Endothelial cell (in vitro differentiated cells): ENCODE measurements at regions not wholly inside any gene's neighbourhood (a gene's known extent, or its start where the extent isn't known, plus 50 kb on each side); places are given as distances from the start of the nearest gene placed in this dataset.
"Not testable (repeated sequence)": the region's sequence is repeated elsewhere in the genome, so short reads cannot be mapped to it uniquely, and the experiment has no call there.

Experiments used
- DNase-seq: peaks from one replicate; pipeline ENCODE4 v3.0.0; 2021; ENCODE audit warnings: low spot score
- H3K27ac Mint-ChIP-seq: one replicate; pipeline ENCODE4 v1.8.0; 2021; ENCODE audit warnings: mixed read lengths, inconsistent platforms; ENCODE audit not compliant: unreplicated experiment
- H3K27me3 Mint-ChIP-seq: one replicate; pipeline ENCODE4 v1.8.0; 2021; ENCODE audit warnings: mild to moderate bottlenecking, moderate library complexity, mixed read lengths, inconsistent platforms; ENCODE audit not compliant: unreplicated experiment
- H3K36me3 Mint-ChIP-seq: one replicate; pipeline ENCODE4 v1.8.0; 2021; ENCODE audit warnings: mild to moderate bottlenecking, low read depth, mixed read lengths, inconsistent platforms; ENCODE audit not compliant: unreplicated experiment
- H3K4me1 Mint-ChIP-seq: one replicate; pipeline ENCODE4 v1.8.0; 2021; ENCODE audit warnings: mild to moderate bottlenecking, mixed read lengths, inconsistent platforms; ENCODE audit not compliant: unreplicated experiment
- H3K4me3 Mint-ChIP-seq: one replicate; pipeline ENCODE4 v1.8.0; 2021; ENCODE audit warnings: mild to moderate bottlenecking, mixed read lengths, inconsistent platforms; ENCODE audit not compliant: unreplicated experiment
- H3K9me3 Mint-ChIP-seq: one replicate; pipeline ENCODE4 v1.8.0; 2021; ENCODE audit warnings: mixed read lengths, inconsistent platforms; ENCODE audit not compliant: unreplicated experiment
- CTCF ChIP-seq: fragments of 200-600 bp; sonication (generic); IDR thresholded peaks from one replicate; pipeline ENCODE4 v1.5.0; 2021; ENCODE audit warnings: antibody characterized with exemption; ENCODE audit not compliant: unreplicated experiment

DNA sequence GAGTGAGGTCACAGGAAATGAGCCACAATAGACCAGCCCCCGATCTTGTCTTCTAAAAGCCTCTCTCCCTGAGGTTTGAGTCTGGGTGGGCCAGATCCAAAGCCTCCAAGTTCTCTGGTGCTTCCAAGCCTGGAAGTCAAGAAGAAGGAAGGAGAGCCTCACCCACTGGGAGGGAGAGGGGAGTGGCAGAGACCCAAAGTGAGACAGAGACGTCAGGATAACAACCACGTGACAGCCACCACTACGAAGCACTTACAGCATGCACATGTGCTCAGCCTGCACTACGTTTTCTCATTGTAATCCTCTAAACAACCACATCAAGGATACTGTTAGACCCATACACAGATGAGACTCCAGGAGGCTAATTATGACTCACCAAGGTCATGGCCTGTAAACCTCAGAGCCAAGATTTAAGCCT, 197.3 kb upstream of the LINGO1 start:
- DNase-seq: no peak
- H3K27ac Mint-ChIP-seq: no peak overlapping the region

DNA sequence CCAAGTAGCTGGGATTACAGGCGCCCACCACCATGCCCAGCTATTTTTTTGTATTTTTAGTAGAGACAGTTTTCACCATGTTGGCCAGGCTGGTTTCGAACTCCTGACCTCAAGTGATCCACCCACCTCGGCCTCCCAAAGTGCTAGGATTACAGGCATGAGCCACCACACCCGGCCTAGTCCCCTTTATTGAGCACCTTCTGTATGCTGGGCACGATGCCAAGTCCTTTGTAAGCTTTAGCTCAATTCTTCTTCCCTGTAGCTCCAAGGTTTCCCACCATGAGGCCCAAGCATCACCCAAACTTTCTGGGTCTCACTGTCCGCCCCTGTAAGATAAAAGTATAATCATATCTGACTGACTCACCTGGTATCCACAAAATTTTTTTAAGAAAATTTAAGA, 196.6 kb upstream of the LINGO1 start:
- H3K9me3 Mint-ChIP-seq, H3K36me3 Mint-ChIP-seq, DNase-seq, H3K4me1 Mint-ChIP-seq, H3K27me3 Mint-ChIP-seq, H3K4me3 Mint-ChIP-seq, H3K27ac Mint-ChIP-seq: not testable (repeated sequence)

More for the DNA sequence above, 197.3 kb upstream of the LINGO1 start:
- Mint-ChIP-seq H3K27me3 (peaks cover 1% of the 10 kb centered on the region), H3K36me3 (no peaks in the 10 kb centered on the region), H3K4me3 (no peak overlapping the region), H3K4me1 (no peaks in the 10 kb centered on the region), H3K9me3 (no peaks in the 10 kb centered on the region)
- TF ChIP-seq CTCF: no peak

DNA sequence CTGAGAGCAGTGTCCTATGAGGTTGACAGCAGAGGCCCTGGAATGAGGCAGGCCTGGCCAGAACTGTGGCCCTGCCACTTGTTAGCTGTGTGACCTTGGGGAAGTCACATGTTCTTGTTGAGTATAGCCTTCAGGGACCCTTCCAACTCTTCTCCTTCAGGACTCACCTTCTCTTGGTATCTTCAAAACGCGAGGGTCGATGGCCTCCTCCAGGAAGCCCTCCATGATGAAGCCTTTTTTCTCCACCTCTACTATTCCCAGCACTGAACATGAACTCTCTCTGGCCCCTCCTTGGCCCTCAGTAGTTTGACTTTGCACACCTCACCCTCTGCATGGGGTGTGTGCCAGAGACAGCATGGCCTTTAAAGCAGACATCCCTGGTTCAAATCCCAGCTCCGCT, 195.1 kb upstream of the LINGO1 start:
- Mint-ChIP-seq H3K27ac (no peak overlapping the region), H3K9me3 (no peaks in the 10 kb centered on the region), H3K4me1 (no peaks in the 10 kb centered on the region), H3K27me3 (peaks cover 11% of the 10 kb centered on the region), H3K36me3 (no peaks in the 10 kb centered on the region), H3K4me3 (no peak overlapping the region)
- no peak for TF ChIP-seq CTCF
- no peak for DNase-seq

- Mint-ChIP-seq H3K4me1 (no peaks in the 10 kb centered on the region), H3K36me3 (no peaks in the 10 kb centered on the region), H3K27ac (no peak overlapping the region), H3K27me3 (peaks cover 16% of the 10 kb centered on the region), H3K9me3 (no peaks in the 10 kb centered on the region), H3K4me3 (no peak overlapping the region)
- no peak for TF ChIP-seq CTCF
- DNase-seq: no peak
These were observed 193.4 kb upstream of the LINGO1 start for GRCh38 chr15:77826006-77826695.

DNA sequence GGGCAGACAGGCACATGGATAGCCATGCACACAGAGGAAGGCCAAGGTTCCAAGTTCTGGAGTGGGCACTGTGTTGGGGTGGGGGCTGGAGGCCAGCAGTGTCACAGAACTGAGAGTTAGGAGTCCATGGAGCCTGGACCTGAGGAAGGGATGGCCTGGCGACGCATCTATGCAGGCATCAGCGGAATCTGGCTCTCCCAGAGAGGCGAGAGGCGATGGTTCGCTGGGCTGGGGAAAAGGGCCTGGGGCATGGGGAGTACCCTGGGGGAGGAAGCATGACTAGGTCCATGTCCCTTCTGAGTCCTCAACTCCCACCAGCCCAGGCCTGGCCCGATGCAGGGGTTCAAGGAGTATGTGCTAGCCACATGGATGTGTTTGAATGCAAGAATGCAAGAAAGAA, 192.8 kb upstream of the LINGO1 start:
- Mint-ChIP-seq H3K9me3 (no peaks in the 10 kb centered on the region), H3K4me1 (peaks cover 2% of the 10 kb centered on the region), H3K36me3 (no peaks in the 10 kb centered on the region), H3K27me3 (peaks cover 19% of the 10 kb centered on the region), H3K4me3 (no peak overlapping the region), H3K27ac (no peak overlapping the region)
- TF ChIP-seq CTCF: no peak
- no peak for DNase-seq

DNA sequence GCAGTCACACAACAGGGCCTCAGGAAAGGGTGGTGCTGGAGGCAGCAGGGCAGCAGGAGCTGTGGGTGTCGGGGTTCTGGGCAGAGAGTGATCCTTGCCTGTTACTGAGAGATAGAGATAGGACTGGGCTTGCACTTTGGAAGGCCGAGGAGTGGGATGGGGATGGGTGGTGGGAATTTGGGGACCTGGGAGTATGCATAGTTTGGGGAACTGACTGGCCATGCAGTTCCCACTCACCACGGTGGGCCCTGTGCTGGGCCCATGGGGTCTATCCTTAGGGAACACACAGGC, 192.5 kb upstream of the LINGO1 start:
- Mint-ChIP-seq H3K27ac (no peak overlapping the region), H3K36me3 (no peaks in the 10 kb centered on the region), H3K4me3 (no peak overlapping the region), H3K27me3 (peaks cover 22% of the 10 kb centered on the region), H3K4me1 (peaks cover 4% of the 10 kb centered on the region), H3K9me3 (no peaks in the 10 kb centered on the region)
- TF ChIP-seq CTCF: no peak
- no peak for DNase-seq
